GM12891 (cell line): ENCODE measurements at regions not wholly inside any gene's neighbourhood (a gene's known extent, or its start where the extent isn't known, plus 50 kb on each side); places are given as distances from the start of the nearest gene placed in this dataset.
"Not testable (repeated sequence)": the region's sequence is repeated elsewhere in the genome, so short reads cannot be mapped to it uniquely, and the experiment has no call there.

Experiments used
- DNase-seq: peaks from one replicate; pipeline ENCODE4 v3.0.0; 2011; ENCODE audit warnings: low spot score; ENCODE audit not compliant: insufficient read length
- FAIRE-seq: peaks from 2 replicates; lab custom pipeline; 2011; peaks lifted over from hg19 to GRCh38; lab: Jason Lieb, UNC
- PAX5 ChIP-seq: IDR thresholded peaks from 2 replicates; pipeline ENCODE4 v1.6.1; 2011; ENCODE audit warnings: low read length, moderate library complexity, mild to moderate bottlenecking; ENCODE audit not compliant: insufficient read depth, severe bottlenecking
- POLR2A ChIP-seq: IDR thresholded peaks from 2 replicates; pipeline ENCODE4 v1.6.1; 2011; ENCODE audit warnings: low read depth, low read length, control low read depth
- POLR2AphosphoS5 ChIP-seq: IDR thresholded peaks from 2 replicates; pipeline ENCODE4 v1.6.1; 2011; ENCODE audit warnings: low read depth, low read length, control low read depth
- POU2F2 ChIP-seq: IDR thresholded peaks from 2 replicates; pipeline ENCODE4 v1.6.1; 2011; ENCODE audit warnings: low read depth, mild to moderate bottlenecking, control low read depth, low read length, moderate library complexity
- SPI1 ChIP-seq: IDR thresholded peaks from 2 replicates; pipeline ENCODE4 v1.6.1; 2011; ENCODE audit warnings: low read depth, low read length, control low read depth
- TAF1 ChIP-seq: IDR thresholded peaks from 2 replicates; pipeline ENCODE4 v1.6.1; 2011; ENCODE audit warnings: low read depth, low read length, control low read depth

DNA sequence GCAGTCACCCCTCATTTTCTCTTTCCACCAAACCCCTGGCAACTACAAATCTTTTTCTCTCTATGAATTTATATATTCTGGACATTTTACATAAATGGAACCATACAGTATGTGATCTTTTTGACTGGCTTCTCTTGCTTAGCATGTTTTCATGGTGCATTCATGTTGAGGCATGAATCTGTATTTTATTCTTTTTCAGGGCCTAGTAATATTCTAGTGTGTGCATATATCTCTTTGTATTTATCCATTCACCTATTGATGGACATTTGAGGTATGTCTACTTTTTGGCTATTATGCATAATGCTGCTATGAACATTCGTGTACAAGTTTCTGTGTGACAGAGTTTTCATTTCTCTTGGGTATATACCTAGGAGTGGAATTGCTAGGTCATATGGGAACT is 78.2 kb downstream of the HACD1 start:
- DNase-seq: no peak
- no peak for TF ChIP-seq POLR2AphosphoS5
- no peak for TF ChIP-seq SPI1
- no peak for TF ChIP-seq PAX5
- TF ChIP-seq POU2F2: no peak
- TF ChIP-seq TAF1: no peak
- TF ChIP-seq POLR2A: no peak
- no peak for FAIRE-seq

DNA sequence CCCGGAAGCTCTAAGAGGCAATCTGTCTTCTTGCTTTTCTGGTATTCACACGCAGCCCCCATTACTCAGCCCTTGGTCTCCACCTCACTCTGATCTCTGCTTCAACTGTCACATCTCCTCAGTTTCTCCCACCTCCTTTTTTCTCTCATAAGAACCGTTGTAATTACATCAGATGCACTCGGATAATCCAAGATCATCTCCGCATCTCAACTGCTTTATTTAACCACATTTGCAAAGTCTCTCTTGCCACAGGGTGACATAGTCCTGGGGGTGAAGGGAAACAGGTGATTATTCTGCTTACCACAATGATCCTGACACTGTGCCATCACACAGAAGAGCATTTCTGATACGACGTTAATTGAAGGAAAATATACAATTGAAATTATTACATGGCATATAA is 79.9 kb downstream of the HACD1 start:
- FAIRE-seq: no peak
- TF ChIP-seq POLR2AphosphoS5 (no peak), SPI1 (no peak), PAX5 (no peak), POLR2A (no peak), TAF1 (no peak), POU2F2 (no peak)
- DNase-seq: no peak

DNA sequence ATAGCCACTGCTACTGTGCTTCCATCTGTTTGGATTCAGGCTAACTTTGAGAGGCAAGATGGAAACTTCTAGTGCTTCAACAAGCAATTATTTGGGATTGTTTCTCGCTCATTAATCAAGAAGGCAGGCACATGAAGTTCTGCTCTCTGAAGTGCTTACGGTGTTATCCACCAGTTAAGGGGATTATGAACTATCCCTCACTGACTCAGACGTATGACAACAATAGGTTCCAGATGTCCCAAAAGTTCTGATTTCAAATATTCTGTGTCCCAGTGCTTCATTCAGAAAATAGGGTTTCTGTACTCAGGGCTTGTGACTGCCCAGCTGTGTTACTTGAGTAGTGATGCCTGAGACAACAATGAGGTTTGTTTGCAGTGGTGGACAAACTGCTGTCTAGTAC is 81.0 kb downstream of the HACD1 start:
- TF ChIP-seq POU2F2: no peak
- TF ChIP-seq POLR2AphosphoS5: no peak
- TF ChIP-seq POLR2A: no peak
- TF ChIP-seq TAF1: no peak
- no peak for TF ChIP-seq PAX5
- TF ChIP-seq SPI1: no peak
- DNase-seq (no peak), FAIRE-seq (no peak)

DNA sequence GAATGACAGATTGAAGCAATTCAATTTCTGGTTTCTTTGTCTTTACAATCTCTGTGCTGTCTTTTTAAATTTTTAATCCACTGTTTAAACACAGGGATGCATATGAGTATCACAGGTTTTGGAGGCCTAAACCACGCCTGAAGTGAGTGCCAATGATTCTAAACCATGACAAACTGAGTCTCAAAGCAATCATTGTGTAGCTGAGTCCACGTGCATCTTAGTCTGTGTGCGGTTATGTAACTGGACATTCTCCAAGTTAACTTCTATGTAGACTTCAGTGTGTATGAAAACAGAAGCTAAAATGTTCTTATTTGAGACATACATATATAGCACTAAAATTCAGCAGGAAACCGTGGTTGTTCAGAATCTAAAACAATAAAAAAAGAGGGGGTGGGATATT is 79.3 kb upstream of the ST8SIA6 start:
- no peak for FAIRE-seq
- no peak for DNase-seq
- TF ChIP-seq SPI1 (no peak), POLR2AphosphoS5 (no peak), POLR2A (no peak), PAX5 (no peak), POU2F2 (no peak), TAF1 (no peak)

DNA sequence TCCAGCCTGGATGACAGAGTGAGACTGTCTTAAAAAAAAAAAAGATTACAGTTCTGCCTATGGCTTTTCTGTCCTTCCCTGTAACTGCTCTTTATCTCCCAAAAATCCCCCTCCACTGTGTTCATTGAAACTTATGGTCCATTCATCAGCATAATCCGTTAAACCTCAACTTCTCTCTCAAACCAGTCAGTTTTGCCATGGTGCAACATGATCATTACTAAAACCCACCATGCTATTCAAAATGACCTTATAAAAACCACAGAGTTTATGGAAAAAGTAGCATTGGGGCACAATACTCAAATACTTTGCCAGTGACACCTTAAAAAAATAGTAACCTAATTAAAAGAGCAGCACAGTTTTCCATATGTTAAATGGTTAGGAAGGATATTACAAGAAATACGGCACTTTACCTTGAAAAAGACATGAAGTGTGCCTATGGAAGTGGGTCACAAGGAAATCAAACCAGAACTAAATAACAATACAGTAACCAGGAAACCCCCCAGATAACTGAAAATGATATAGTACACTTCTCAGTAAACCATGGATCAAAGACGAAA is 74.0 kb upstream of the ST8SIA6 start:
- no peak for FAIRE-seq
- DNase-seq: no peak
- TF ChIP-seq TAF1 (no peak), POLR2A (no peak), PAX5 (no peak), POU2F2 (no peak), POLR2AphosphoS5 (no peak), SPI1 (no peak)

DNA sequence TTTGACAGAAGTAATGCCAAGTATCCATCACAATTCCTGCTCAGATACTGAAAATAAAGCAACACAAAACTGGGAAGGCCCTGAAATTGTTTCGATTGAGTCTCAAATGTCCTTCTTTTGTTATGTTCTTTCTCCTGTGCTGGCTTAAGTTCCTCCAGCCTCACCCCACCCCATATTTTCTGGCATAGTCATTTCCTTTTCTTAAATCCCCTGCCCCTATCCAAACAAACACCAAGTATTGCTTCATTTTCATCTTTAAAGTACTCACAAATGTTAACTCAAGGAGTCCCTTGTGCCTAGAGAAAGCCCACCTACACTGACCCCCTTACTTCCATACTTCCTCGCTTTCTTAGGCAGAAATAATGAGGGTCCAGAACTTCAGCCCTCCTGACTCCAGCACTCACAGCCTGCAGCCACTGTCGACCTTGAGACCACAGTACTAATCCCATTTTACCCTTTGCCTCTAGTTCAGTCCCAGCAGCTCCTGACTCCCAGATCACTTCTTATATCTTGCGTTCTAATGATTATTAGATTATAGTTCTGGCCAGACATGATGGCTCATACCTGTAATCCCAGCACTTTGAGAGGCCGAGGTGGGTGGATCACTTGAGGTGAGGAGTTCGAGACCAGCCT is 73.2 kb upstream of the ST8SIA6 start:
- FAIRE-seq: no peak

DNA sequence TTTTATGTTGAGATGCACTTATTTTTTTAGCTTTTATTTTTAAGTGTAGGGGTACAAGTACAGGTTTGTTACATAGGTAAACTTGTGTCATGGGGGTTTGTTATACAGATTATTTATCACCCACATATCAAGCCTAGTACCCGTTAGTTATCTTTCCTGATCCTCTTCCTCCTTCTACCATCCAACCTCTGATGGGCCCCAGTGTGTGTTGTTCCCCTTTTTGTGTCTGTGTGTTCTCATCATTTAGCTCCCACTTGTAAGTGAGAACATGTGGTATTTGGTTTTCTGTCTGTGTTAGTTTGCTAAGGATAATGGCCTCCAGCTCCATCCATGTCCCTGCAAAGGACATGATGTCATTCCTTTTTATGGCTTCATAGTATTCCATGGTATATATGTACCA is 72.2 kb upstream of the ST8SIA6 start:
- not testable (repeated sequence) for DNase-seq, FAIRE-seq

More for the DNA sequence above, 73.2 kb upstream of the ST8SIA6 start:
- DNase-seq: no peak
- TF ChIP-seq SPI1: no peak

DNA sequence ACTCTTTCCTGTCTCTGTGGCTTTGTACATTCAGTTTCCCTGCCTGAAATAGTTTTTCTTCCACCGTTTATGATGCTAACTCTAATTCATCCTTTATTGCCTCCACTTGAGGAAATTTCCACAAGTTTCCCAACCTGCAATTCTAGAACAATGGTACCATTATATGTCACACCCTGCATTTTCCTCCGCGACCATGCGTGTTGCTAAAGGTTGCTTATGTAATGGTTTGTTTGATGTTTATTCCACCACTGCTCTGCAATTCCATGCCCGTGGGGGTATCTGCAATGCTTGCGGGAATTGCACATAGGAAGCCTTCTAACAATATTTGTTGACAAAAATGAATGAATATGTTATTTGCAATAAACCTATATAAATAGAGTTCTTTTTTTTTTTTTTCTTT is 69.5 kb upstream of the ST8SIA6 start:
- no peak for TF ChIP-seq POLR2A
- TF ChIP-seq POU2F2: no peak
- no peak for TF ChIP-seq SPI1
- no peak for TF ChIP-seq POLR2AphosphoS5
- TF ChIP-seq PAX5: no peak
- no peak for TF ChIP-seq TAF1

DNA sequence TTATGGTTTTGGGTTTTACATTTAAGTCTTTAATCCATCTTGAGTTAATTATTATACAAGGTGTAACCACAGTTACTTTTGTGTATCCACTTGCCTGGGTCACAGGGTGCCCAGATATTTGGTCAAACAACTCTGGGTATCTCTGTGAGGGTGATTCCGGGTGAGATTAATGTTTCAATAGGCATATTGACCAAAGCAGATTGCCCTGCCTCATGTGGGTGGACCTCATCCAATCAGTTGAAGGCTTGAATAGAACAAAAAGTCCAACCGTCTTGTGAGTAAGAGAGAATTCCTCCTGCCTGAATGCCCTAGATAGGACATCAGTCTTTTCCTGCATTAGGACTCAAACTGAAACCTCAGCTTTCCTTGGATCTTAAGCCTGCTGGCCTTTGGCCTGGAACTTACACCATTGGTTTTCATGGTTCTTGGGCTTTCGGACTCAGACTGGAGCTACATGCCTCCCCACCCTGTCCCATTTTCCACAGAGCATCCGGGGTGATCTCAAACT is 68.9 kb upstream of the ST8SIA6 start:
- no peak for TF ChIP-seq SPI1
- no peak for TF ChIP-seq PAX5
- no peak for TF ChIP-seq TAF1
- no peak for TF ChIP-seq POU2F2
- no peak for TF ChIP-seq POLR2AphosphoS5
- no peak for TF ChIP-seq POLR2A
- no peak for FAIRE-seq

More for the DNA sequence above, 69.5 kb upstream of the ST8SIA6 start:
- FAIRE-seq (no peak), DNase-seq (no peak)

DNA sequence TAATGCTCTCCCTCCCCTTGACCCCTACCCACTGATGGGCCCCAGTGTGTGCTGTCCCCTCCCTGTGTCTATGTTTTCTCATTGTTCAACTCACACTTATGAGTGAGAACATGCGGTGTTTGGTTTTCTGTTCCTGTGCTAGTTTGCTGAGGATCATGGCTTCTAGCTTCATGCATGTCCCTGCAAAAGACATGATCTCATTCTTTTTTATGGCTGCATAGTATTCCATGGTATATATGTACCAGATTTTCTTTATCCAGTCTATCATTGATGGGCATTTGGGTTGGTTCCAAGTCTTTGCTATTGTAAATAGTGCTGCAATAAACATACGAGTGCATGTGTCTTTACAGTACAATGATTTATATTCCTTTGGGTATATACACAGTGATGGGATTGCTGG is 67.9 kb upstream of the ST8SIA6 start:
- not testable (repeated sequence) for DNase-seq, FAIRE-seq

More for the DNA sequence above, 68.9 kb upstream of the ST8SIA6 start:
- DNase-seq: no peak
